ENCODE measurements at regions not wholly inside any gene's neighbourhood (a gene's known extent, or its start where the extent isn't known, plus 50 kb on each side); places are given as distances from the start of the nearest gene placed in this dataset.

DNA sequence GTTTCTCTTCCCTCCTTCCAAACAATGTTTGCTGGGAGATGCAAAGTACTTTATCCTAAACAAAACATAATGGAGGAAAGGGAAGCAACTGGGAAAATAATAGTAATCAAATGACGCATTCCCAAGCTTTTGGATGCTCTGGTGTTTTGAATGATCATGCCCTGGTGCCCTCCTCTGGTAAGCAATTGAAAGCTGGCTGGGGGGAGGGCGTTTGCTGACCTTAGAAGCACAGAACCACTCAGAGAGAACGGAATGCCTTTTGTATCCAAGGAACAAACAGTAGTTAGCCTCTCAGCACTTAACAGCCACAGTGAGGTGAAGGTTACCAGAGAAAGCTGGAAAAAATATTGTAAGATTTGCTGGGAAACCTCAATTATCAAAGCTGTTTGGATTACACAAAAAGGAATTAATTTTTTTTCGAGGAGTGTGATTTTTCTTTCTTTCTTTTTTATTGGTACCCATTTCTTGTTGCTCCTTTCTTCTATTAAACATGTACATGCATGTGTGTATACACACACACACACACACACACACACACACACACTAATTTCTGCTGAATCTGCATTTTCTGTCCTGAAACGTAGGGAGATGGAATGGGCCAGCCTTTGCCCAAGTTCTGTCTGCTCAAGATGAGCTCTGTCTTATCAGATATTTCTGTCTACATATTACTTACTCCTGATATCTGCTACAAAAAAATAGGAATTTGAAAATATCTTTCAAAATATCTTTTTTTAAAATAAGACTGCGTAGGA, 155.8 kb upstream of the IGFBP7 start:
- DNase-seq (ENCODE audit: low read depth in 2 of 2): no peak

DNA sequence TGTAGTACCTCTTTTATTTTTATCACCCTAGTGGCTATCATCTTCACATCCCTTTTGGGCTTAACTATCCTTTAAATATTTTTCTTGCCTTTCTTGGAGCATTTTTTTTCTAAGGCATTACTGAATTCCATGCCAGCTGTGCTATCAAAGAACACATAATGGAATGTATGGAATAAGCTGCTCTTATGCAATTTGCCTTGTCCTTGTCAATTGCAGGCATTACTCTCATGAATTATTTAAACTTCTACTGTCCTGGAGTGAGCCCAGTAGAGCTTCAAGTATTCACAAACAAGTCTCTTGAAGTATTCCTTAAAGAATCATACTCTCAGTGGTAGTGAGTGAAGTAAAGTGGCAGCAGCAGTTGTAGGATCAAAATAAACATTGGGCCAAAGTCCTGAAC, 144.6 kb upstream of the IGFBP7 start:
- no peak for DNase-seq (ENCODE audit: low read depth in 2 of 2)

DNA sequence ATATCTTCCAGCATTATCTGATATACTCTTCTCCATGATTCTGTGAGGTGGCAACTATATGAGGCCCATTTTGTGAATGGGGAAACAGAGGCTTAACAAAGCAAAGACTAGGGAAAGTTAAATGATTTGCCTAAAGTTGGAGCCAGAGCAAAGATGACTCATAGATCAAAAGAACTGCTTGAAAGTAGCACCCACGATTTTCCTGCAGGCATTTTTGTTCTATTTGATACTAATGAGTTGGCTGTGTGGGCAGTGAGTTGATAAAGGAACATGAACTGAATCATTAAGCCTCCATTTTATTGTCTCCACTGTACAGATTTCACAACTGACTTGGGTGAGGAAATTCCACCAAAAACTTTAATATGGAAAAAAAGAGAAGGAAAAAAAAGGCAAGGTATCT, 138.9 kb upstream of the IGFBP7 start:
- DNase-seq (ENCODE audit: low read depth in 2 of 2): no peak

DNA sequence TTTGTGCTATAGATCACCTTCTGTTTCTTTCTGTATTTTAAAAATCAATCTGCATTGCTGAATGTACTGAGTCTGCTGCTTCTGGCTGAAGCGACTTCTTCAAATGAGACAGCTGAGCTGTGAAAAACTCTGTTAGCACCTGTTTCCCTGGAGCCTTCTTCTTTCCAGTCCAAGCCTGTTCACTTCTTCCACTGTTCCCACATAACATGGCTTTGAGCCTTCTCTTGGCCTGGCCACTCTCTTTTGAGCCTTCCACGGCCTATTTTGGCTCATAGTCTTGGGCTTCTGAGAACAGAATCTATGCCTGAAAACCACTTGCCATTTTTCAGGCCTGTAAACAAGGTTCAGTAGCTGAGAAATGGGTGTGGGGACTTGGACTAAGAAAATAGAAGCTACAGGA, 132.9 kb upstream of the IGFBP7 start:
- no peak for DNase-seq (ENCODE audit: low read depth in 2 of 2)

DNA sequence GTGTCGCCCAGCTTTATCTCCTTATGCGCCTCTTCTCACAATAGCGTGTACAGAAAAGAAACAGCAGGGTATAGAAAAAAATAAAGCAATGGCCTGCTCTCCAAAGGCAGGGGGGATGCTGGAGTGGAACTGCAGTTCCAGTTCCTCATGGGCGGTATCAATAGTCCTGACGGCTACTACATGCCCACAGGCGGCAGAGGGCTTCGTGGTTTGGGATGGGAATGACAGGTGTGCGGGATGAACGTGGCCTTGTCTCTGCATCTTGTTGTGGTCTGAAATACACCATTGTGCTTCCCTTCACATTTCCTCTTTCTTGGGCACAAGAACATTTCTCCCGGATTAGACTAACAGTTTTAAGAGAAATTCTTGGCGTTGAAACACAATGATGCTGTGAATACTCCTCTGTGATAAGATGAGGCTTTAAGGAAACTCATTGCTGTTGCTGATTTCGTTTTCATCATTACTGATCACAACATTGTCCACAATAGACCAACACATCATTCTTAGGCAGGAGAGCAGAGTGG, 124.1 kb upstream of the IGFBP7 start:
- DNase-seq (ENCODE audit: low read depth in 2 of 2): no peak

DNA sequence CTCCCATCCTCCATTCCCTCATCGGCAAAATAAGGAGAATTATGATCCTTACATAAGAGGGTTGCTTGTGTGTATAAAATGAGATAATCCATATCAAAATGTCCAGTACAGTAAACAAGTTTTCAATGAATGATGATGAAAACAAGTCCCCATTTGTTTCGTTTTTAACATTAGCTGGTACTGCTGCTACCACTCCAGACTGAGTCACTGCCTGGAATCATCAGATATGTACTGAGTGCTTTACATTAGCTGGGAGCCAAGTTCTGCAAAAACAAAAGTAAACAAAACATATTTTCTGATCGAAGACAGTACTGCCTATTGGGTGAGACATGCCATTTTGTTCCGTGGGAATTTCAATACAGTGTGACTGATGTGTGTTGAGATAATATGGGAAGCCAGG, 123.2 kb upstream of the IGFBP7 start:
- no peak for DNase-seq (ENCODE audit: low read depth in 2 of 2)

DNA sequence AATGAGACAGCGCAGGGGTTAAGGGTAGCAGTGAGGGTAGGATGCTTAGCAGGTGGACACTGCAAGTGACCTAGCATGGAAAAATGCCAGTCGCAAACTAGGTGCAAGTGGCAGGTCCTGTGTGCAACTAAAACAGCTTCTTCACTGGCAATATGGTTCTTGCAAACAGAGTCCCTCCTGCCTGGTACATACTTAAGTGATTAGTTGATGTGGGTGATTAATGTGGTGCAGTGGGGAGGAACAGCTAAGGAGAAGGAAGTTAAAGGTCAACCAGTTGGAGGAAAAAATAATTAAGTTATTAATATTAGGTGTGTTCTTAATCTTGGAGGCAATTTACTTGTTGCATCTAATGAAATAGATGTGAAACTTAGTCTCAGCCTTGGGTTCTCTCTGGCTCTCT, 121.6 kb upstream of the IGFBP7 start:
- no peak for DNase-seq (ENCODE audit: low read depth in 2 of 2)

DNA sequence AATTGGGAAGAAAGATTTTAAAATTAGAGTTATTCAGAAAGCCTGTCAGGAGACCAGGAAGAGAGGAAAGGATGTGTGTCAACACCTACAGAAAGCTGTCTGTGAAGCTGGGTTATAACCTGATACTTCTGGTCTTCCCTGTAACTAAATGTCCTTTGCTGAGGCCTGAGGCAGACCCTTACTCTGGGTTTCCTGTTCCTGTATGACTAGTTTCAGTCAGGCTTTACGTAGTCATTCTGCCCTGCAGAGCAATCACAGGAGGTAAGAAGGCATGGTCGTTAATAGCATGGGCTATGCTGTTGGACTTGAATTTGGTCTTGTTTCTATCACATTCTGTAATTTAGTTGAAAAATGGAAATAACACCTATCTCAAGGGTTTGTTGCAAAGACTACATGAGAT, 110.5 kb upstream of the IGFBP7 start:
- no peak for DNase-seq (ENCODE audit: low read depth in 2 of 2)

DNA sequence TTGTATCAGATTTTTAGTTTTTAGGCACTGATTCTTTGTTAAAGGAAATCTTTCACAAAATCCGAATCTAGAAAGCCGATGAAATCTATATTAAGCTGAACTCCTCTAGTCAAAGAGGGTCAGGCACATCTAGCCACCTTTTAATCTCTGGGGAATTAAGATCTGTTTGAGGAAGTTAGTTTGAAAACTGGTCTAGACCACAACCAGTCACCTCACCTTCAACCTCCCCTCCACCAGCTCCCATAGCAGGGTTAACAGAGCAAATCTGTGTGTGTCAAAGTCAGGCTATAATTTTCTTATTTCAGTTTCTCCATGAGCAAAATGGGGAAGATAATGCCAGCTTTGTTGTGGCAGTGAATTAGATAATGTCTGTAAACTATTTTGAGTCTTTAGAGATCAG, 110.0 kb upstream of the IGFBP7 start:
- no peak for DNase-seq (ENCODE audit: low read depth in 2 of 2)

DNA sequence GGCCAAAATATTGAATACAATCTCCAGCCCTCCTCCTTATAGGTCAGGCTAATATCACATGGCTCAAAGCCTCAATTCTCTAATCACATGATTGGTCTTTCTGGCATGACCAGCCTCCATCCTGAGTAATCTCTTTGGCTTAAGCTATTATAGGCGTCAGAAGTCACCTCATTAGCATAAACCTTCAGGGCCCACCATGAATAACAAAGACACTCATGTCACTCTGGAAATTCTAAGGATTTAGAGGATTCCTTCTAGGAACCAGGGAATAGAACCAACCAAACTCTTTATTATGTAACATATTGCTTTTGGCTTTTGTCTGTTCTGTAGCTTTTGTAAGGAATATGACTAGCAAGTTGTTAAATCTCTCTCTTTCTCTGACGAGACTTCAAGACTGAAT, 109.2 kb upstream of the IGFBP7 start:
- DNase-seq (ENCODE audit: low read depth in 2 of 2): no peak

DNA sequence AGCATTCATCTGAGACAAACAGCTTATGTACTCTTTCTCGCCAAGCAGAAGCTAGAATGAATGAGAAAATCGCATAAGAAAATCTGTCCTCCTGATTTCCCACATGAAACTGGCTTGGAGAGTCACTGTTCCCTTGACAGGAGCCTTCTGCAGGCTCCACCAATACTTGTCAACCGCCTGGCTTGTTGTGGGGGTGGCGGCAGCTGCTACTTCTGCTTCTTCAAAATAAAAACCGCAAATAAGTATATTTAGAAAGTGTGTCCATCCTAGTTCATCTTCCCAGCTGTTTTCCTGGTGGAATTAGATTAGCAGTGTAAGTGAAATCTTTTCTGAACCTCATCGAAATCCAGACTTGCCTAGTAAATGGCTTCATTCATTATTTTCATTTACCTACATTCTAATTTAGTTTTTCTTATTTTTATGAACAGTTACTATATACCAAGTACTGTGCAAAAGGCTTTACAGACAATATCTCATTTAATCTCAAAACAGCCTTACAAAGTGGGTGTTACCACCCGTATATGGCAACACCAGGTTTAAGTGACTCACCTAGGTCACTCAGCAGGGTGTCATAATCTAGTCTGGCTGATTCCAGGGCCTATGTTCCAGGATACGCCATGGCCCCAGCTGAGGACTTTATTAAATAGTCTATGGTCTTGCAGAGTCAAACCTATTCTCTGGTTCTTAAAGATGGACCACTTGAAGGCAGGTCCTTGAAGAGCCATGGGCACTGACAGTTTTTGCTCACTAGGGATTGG, 104.6 kb upstream of the IGFBP7 start:
- DNase-seq (ENCODE audit: low read depth in 2 of 2): no peak

DNA sequence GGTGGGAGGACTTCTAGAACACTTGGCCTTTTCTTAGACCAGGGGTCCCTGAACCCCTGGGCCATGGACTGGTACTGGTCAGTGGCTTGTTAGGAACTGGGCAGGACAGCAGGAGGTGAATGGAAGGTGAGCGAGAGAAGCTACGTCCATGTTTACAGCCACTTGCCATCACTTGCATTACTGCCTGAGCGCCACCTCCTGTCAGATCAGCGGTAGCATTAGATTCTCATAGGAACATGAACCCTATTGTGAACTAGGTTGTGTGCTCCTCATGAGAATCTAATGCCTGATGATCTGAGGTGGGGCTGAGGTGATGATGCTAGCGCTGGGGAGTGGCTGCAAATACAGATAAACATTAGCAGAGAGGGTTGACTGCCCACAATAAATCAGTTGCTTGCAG, 100.9 kb upstream of the IGFBP7 start:
- DNase-seq (ENCODE audit: low read depth in 2 of 2): no peak

DNA sequence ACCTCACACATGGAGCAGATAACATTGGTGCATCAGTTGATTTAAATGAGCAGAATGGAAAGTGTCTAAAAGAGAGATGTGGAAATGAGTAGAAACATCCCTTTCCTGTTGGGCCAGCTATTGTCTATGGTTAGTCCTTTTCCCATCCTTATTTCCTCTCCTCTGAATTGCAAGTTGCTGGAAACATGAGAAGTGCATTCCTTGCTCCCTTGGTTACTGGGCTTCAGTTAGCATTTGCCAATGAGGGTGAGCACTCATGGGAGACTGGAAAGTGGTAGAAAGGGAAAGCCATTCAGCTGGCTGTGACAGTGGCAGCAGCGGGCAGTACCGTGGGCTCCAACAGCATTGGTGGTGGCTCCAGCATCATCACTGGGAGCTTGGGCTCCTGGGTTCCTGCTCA, 96.0 kb upstream of the IGFBP7 start:
- DNase-seq (ENCODE audit: low read depth in 2 of 2): no peak

DNA sequence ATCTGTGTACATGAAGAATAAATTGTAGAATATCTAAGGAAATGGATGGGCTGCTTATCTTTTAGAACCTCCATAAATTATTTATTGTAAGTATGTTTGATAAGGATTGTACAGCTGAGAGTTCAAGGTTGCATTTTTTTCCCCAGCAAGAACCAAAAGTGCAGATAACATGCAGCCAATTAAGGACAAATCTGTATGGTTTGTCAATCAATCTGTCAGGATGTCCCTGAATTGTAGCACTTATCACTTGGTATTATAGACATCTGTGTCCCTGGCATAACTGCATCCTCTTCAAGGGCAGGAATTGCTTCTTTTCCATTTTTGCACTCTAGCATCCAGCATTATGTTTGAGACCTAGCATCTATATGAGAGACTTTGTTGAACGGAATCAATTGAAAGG, 95.4 kb upstream of the IGFBP7 start:
- DNase-seq (ENCODE audit: low read depth in 2 of 2): no peak

DNA sequence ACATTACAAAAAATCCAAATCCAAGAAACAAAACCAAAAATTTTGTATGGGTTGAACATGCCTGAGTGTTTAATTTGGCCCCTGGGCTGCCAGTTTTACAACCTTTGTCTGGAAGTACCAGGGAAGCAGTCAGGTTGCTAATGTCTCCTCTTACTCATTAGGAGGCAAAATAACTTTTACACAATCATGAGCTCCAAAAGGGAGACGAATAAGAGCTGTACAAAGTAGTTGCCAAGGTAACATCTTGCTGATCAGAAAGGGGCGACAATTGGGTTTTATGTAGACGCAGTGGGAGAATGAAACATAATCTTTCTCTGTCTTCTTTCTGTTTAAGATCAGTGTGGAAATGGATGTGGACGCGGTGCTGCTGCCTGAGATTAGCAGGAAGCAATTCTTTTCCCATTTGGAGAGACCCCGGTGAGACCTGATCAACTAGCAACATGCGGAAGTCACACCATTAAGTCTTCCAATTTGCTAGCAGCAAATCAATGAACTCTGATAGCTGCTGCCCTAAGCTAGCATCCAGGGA, 90.7 kb upstream of the IGFBP7 start:
- DNase-seq (ENCODE audit: low read depth in 2 of 2): no peak

DNA sequence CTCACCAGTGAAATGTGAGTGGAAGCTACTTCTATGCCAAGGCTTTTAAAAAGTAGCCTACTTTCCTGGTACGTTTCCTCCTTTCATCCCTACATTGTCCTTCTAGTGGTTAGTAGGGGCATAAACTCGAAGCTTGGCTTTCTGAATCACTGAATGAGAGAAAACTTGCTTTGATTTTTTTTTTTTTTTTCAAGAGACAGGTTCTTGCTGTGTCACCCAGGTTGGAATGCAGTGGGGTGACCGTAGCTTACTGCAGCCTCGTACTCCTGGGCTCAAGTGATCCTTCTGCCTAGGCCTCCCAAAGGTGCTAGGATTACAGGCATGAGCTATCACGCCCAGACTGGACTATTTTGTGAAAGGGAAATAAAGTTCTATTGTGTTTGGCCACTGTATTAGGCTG, 89.1 kb upstream of the IGFBP7 start:
- no peak for DNase-seq (ENCODE audit: low read depth in 2 of 2)

DNA sequence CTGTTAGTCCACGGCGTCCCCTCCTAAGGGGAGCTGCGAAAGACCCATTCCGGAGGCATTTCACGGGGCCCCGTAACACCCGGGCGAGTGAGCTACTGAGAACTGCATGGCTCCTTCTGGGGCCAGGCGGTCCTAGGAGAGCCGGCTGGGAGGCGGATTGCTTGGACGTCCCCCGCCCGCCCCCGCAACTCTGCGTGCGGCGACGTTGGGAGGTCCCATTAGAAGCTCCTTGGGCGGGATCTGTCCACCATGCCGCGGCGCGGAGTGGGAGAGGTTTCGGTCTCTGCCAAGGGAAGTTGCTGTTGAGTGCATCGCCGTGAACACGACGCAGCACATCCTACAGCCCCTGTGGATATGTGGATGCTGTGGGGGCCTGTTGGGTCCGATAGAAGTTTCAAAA, 85.4 kb upstream of the IGFBP7 start:
- DNase-seq (ENCODE audit: low read depth in 2 of 2): no peak

DNA sequence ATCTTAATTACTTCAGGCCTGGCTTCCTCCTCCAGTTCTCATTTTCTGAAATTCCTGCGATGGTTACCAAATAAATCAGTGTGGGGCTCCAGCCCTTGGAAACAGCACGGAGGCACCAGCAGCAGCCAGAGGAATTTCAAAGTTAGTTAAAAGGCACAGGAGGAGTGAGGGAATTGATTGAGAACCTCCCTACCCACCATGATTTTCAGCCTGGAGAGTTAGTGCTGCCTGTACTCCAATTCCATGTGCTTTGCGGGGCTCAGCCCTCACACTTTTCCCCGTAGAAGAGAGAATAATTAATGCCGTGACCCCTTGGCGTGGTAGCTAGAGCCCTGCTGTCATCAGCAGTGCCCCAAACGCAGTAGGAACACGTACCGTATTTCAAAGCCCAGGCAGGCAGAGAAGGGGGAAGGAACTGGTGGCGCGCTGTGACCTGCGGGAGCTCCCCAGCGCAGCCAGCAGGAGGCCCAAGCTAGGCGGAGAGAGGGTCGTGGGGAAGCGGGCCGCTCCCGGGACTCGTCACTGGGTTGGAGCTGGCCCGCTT, 84.0 kb upstream of the IGFBP7 start:
- no peak for DNase-seq (ENCODE audit: low read depth in 2 of 2)

DNA sequence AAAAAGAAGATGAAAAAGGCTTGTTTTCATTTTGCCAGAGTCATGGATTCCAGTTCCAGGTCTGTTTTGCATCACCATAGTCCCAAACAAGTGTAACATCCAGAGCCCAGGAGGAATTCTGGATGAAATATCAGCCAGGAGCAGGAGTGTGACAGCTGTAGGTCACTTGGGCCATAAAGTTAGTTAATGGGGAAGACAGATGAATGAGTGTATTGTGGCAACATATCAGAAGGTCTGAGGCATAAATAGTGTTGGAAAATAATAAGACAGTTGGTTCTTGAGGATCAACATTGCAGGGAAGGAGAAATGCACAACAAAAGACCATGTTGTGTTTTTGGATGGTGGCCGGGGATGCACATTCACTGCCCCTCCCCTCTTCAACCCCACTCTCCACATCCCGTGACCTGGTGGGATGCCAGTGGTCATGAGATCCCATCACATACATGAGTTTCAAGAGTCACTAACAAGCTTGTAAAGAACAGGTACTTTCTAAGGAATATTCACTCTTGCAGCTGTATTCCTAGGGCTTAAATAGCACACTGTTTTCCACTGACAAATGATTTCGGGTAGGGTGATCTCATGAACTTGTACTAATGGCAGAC, 83.1 kb upstream of the IGFBP7 start:
- no peak for DNase-seq (ENCODE audit: low read depth in 2 of 2)

DNA sequence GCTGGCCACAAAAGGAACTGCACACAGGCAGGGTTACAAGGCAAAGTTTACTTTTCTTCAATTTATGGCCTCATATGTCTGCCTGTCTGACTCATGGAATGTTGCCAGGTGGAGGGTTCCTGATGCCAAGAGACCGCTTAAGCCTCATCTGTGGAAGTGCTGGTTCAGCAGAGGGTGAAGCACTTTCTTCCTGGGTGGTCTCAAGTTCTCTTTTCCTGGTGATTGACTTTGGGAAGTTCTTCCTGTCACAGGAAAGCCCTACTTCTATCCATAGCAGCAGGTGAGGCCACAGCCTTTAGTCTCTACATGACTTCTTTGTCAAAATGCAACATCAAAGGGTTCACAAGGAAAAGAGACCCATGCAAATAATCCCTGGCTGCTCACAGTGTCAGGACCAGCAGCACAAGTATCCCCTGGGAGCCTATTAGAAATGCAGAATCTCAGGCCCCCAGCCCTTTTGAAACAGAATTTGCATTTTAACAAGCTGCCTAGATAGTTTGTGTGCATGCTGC, 81.4 kb upstream of the IGFBP7 start:
- DNase-seq (ENCODE audit: low read depth in 2 of 2): no peak

DNA sequence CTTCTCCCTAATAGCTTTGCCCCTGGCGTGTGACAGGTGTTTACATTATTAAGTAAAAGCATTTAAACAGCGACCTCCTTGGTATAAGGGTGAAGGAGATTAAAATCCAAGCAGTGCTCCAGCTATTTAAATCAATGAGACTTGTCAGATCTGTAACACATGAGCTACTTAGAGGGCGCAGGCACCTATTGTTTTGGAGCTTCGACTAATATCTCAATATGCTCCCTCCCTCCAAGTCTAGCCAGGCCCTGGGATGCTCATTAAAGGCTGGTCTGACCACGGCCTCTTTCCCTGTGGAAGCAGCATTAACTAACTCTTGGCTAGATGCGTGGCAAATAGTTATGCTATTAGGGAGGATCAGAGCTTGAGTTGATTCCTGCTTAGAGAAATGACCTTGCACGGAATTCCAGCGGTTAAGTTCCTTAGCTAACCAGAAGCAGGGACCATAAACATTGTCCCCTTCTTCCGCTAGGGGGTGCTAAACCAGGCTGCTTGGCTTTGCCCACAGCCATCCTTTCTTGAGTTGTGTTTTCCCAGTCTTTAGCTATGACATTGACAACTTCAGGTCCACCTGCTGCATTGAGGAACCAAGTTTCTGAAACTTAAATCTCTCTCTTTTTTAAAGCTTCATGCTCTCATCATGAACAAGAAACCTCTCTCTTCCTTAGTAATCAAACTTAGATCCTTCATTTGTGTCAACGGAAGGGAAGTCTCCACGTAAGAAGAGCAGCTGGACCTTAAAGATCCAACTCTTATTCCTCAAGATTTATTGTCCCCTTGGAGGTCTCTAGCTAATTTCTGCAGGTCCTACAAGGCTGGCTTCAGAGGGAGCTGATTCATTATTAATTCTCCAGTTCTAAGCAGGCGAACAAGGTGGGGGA, 80.7 kb upstream of the IGFBP7 start:
- peak in 1 of 2 experiments; percentile 15 for DNase-seq (ENCODE audit: low read depth in 2 of 2)
